ENCODE measurements at regions not wholly inside any gene's neighbourhood (a gene's known extent, or its start where the extent isn't known, plus 50 kb on each side); places are given as distances from the start of the nearest gene placed in this dataset.

DNA sequence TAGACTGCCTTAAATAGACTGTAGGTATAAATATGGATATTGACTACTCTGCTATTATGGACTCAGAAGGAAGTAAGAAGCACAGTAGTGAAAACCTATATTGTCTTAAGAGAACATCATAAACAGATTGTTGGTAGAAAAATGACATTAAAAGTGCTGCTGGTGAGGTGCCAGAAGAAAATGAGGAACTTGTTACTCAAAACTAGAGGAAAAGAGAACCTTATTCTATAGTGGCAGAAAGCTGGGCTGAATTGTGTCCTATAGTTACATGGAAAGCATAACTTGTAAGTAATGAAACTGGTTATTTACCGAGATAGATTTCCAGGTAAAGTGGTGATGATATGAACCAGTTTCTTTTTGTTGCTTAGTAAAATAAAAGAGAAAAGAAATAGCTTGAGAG is 109.7 kb upstream of the CTSC start:
- TF ChIP-seq POLR2AphosphoS5 (IDR thresholded peaks at IDR 0.05), result no peak
- TF ChIP-seq, protein P1, sequence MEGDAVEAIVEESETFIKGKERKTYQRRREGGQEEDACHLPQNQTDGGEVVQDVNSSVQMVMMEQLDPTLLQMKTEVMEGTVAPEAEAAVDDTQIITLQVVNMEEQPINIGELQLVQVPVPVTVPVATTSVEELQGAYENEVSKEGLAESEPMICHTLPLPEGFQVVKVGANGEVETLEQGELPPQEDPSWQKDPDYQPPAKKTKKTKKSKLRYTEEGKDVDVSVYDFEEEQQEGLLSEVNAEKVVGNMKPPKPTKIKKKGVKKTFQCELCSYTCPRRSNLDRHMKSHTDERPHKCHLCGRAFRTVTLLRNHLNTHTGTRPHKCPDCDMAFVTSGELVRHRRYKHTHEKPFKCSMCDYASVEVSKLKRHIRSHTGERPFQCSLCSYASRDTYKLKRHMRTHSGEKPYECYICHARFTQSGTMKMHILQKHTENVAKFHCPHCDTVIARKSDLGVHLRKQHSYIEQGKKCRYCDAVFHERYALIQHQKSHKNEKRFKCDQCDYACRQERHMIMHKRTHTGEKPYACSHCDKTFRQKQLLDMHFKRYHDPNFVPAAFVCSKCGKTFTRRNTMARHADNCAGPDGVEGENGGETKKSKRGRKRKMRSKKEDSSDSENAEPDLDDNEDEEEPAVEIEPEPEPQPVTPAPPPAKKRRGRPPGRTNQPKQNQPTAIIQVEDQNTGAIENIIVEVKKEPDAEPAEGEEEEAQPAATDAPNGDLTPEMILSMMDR (IDR thresholded peaks at IDR 0.05), result no peak

Measured in gastroesophageal sphincter (tissue), 3 donors.